ENCODE measurements at regions not wholly inside any gene's neighbourhood (a gene's known extent, or its start where the extent isn't known, plus 50 kb on each side); places are given as distances from the start of the nearest gene placed in this dataset.

- TF ChIP-seq, protein P1, sequence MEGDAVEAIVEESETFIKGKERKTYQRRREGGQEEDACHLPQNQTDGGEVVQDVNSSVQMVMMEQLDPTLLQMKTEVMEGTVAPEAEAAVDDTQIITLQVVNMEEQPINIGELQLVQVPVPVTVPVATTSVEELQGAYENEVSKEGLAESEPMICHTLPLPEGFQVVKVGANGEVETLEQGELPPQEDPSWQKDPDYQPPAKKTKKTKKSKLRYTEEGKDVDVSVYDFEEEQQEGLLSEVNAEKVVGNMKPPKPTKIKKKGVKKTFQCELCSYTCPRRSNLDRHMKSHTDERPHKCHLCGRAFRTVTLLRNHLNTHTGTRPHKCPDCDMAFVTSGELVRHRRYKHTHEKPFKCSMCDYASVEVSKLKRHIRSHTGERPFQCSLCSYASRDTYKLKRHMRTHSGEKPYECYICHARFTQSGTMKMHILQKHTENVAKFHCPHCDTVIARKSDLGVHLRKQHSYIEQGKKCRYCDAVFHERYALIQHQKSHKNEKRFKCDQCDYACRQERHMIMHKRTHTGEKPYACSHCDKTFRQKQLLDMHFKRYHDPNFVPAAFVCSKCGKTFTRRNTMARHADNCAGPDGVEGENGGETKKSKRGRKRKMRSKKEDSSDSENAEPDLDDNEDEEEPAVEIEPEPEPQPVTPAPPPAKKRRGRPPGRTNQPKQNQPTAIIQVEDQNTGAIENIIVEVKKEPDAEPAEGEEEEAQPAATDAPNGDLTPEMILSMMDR (IDR thresholded peaks at IDR 0.05), result no peak
- TF ChIP-seq POLR2A (IDR thresholded peaks at IDR 0.05), result no peak
Measured at GRCh38 chr21:22356663-22357062, 1358.5 kb downstream of the NCAM2 start.
